Choroid plexus epithelial cell (primary cell): ENCODE measurements at regions not wholly inside any gene's neighbourhood (a gene's known extent, or its start where the extent isn't known, plus 50 kb on each side); places are given as distances from the start of the nearest gene placed in this dataset.
A peak's percentile ranks its signal among the peaks of the same experiment; 100 is the strongest.

Experiments used
- DNase-seq: peaks from one replicate; pipeline ENCODE4 v3.0.0-alpha.2; 2010; ENCODE audit warnings: low read depth
- H3K4me3 ChIP-seq: 2 replicates; pipeline ENCODE4 v1.5.1; 2011; ENCODE audit warnings: low read depth, mild to moderate bottlenecking, control low read depth, low read length, moderate library complexity
- CTCF ChIP-seq: conservative IDR thresholded peaks from 2 replicates; pipeline ENCODE4 v1.5.1; 2011; ENCODE audit warnings: low read depth, mild to moderate bottlenecking, control low read depth, inconsistent platforms, low read length, moderate library complexity

GRCh38 chr18:55858661-55859515 lies 270.9 kb upstream of the TCF4 start:
- H3K4me3 ChIP-seq, result no peak overlapping the region
- DNase-seq, result no peak
- no peak for TF ChIP-seq CTCF

GRCh38 chr18:55857956-55858355 lies 270.0 kb upstream of the TCF4 start:
- H3K4me3 ChIP-seq, result no peak overlapping the region
- DNase-seq, result no peak
- no peak for TF ChIP-seq CTCF

GRCh38 chr18:55857409-55857808 lies 269.4 kb upstream of the TCF4 start:
- no peak for DNase-seq
- TF ChIP-seq CTCF, result no peak
- no peak overlapping the region for H3K4me3 ChIP-seq

- no peak overlapping the region for H3K4me3 ChIP-seq
- no peak for TF ChIP-seq CTCF
These were observed 268.7 kb upstream of the TCF4 start for GRCh38 chr18:55856679-55857078.

GRCh38 chr18:55856229-55856628 lies 268.2 kb upstream of the TCF4 start:
- no peak overlapping the region for H3K4me3 ChIP-seq
- TF ChIP-seq CTCF, result no peak
- peak; percentile 59 for DNase-seq

More at GRCh38 chr18:55856679-55857078, 268.7 kb upstream of the TCF4 start:
- no peak for DNase-seq

- TF ChIP-seq CTCF, result no peak
These were observed 265.3 kb upstream of the TCF4 start for GRCh38 chr18:55853268-55853667.

GRCh38 chr18:55850904-55851303 lies 262.9 kb upstream of the TCF4 start:
- DNase-seq, result no peak
- no peak for TF ChIP-seq CTCF
- no peak overlapping the region for H3K4me3 ChIP-seq

More at GRCh38 chr18:55853268-55853667, 265.3 kb upstream of the TCF4 start:
- no peak for DNase-seq
- H3K4me3 ChIP-seq, result no peak overlapping the region
